Stimulated activated CD4-positive, alpha-beta T cell treated with anti-CD3 and anti-CD28 coated beads, Interleukin-1b, Interleukin-23, amount 100 ng/mL, for 48 hours (primary cell): ENCODE measurements at regions not wholly inside any gene's neighbourhood (a gene's known extent, or its start where the extent isn't known, plus 50 kb on each side); places are given as distances from the start of the nearest gene placed in this dataset.

Experiments used
- DNase-seq: peaks from one replicate; pipeline ENCODE4 v3.0.0-alpha.2; 2020

- no peak for DNase-seq
Measured at GRCh38 chr9:81480828-81481604, 208.3 kb downstream of the TLE1 start.

DNA sequence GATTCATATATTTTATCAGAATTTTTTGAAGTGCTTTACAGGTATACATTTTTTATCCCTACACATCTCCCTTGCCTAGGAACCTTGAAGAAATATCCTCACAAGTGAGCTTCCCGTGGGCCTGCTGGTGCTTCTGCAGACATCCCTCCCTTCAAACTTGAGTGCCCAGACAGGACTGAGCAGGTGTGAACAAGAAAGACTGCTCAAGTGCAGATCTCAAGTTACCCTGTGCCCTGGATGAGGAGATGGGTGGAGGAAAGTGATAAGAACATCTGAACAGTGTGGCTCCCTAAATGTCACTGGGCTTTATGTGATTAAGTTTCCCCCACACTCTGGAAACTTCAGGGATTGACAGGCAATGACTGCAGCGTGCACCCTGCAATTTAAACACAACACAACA is 209.8 kb downstream of the TLE1 start:
- DNase-seq: no peak

DNA sequence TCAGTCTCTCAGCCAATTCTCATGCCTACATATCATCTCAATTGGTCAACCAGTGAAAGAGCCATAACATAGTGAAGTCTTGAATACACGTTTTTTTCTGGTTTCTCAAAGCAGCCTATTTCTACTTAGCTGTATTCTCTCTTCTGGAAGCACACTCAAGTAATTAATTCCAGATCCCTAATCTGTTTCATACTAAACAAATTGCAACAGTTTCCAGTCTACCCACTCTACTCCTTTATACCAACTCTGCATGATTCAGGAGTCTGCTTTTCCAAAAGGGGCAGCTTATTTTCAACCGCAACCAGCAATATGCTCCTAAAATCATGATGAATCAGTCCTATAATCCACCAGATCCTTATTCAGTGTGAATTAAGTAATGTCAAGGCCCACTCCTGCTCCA is 211.7 kb downstream of the TLE1 start:
- no peak for DNase-seq

DNA sequence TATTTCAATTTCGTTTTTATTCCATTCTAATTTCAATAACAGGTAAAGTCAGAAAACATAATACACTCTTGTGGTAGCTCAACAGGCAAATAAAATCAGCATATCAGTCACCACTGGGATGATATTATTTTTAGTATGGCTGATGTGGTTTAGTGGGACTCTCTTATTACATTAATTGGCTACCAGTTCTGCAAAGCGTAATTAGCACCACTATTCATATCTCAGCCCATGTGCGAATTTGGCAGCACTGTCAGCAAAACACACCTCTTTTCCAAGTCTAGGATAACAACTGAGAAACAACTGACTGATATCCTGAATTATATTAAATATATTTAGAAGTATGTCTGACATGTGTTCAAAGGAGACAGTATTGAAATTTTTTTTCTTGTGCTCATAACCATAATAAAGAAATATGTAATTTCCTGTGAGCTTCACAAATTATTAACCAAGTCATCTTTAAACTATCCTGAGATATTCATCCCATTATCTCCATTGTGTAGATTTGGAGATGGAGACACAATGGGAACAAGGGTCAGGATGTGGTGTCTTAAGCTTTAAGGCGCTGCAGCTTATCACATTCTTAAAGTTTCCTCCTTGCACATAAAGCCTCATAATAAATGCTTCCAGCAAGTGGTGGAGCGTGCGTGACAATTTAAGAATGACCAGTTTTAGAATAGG is 212.4 kb downstream of the TLE1 start:
- no peak for DNase-seq

DNA sequence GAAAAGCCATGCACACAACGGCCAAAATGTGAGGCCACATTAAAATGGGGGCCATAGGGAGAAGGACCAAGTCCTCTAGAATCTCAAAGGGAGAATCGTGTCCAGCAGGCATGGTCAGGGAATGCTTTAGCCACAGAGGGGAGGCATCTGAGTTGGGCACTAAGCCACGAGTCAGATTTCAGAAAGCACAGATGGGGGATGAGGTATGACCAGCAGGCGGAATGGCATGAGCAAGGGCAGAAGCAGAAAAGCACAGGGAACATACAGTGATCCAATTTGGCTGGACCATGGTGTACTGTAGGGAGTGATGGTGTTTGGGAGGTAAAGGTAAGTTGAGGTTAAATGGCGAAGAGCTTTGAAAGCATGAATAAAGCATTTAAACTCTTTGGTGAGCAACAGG is 214.6 kb downstream of the TLE1 start:
- no peak for DNase-seq

DNA sequence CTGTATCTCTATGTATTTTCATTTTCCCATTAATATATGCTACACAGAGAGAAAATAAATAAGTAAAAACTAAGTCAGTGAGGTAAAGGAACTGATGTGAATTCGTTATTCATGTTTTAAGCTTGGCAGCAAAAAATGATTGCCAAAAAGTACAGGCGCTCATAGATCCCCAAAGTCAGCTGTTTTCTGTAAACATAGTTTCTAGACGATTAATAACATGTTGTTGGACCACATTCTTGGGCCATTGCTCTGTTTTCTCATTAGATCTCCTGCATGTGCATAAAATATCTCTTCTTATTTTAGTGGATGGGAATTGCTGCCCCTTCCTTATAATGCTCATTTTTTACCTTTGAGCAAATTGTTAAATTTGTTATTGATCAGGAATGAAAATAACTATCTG is 215.2 kb downstream of the TLE1 start:
- DNase-seq: no peak

DNA sequence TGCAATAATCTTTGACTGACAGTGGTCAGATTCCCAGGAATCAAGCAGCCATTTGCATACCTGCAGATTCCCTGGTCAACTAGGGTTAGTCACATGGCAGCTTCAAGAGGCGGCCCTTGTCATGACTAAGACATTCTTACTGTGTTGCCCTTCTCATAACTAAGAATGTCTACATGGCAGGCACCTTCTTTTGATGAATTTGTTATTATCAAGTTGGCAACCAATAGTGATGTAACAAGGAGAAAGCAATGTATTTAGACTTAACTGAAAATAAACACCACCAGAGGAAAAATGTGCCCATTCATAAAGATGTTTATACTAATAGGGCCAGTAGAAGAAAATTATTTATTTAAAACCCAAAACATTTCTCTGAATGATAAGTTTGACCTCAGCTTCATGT is 215.6 kb downstream of the TLE1 start:
- no peak for DNase-seq

DNA sequence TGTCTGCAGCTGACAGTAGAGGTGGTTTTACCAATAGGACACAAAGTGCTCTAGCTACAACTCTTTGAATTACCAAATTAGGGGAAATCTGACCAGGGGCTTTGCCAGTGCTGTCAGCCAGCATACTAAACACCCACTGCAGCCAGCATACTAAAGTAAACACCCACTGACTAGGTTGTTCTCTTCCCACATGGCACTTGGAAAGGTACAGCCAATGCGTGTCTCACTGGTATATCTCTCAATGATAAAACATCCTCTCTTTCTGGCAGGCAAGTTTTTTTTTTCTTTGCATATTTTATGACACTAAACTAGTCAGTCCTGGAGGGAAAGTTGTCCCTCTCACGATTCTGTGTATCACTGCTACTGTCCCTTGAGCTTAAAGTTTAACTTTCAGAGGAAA is 216.1 kb downstream of the TLE1 start:
- no peak for DNase-seq

DNA sequence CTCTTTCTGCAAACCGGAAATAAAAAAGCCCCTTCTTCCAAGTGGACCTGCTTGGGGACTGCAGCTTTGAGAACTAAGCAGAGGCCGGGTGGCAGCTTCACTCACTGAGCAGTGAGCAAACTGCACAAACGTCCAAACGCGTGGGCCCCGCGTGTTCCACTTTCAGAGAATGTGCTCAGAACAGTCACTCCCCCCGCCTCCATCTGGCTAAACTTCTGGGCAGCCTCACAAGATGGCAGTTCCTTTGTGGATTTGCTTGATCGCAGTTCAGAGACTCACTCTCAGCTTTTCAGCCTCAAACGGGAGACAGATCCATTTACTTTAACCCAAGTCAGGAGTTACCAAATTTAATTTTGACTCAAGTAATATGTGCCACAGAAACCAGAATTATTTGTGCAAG is 216.6 kb downstream of the TLE1 start:
- no peak for DNase-seq

DNA sequence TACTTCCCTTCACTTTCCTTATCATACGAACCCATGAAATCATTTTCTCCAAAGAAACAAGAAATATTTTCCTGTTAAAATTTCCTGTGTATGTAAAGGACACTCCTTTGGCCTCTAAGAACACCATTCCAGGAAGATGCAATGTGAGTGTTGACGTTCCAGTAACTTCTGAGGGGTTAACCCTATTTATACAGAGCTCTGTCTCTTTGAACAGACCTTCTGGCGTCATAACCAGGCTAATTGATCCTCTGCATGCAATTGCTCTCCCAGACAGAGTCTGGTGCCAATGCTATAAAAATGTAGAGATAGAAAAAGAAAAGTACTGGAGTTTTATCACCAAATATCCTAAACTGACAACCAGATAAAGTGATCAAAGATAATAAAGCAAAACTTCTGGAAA is 218.5 kb downstream of the TLE1 start:
- no peak for DNase-seq

DNA sequence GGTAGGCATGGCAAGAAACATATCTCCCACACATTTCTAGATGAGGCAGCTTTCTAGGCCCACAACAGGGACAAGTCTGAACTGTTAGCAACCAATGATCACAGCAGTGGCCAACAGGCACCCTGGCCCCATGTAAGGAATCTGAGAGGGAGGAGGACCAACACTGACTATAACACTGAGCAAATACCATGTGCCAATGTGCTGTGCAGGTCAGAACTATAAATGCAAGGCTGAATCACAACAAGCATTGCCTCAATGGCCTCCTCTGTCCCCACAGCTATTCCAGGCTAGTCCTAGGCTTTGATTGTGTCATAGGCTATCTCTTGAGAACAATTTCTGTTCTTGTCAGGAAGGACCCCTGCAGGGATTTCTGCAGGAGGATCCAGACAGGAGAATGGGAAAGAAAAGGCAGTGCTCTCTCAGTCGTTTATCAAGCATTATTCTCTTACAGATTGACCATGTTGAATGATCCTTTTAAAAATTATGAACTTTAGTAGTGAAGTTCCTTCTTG is 221.2 kb downstream of the TLE1 start:
- no peak for DNase-seq

GRCh38 chr9:81466981-81467380 is 222.4 kb downstream of the TLE1 start:
- DNase-seq: no peak

DNA sequence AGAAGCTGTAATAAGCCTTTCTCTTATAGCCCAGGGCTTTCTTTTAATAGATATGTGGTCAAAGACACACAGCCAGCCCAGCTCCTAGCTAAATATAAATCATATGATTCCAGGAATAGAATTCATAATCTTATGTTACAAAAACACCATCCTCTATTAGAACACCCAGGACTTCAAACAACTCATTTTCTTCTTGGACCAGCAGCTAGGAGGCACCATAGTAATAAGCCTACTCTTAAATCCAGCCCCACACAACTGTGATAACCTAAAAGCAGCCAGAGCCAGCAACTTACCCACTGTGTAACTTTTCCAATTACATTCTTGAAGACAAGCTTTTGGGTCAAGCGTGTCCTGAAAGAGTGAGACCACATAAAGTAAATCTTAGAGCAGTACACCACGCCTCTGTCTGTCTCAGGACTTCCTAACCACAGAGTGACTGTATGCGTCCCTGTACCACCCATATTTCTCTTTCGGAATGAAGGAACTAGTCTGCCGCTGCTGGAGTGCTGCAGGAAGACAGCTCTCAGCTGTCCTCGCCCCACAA is 223.8 kb downstream of the TLE1 start:
- no peak for DNase-seq

DNA sequence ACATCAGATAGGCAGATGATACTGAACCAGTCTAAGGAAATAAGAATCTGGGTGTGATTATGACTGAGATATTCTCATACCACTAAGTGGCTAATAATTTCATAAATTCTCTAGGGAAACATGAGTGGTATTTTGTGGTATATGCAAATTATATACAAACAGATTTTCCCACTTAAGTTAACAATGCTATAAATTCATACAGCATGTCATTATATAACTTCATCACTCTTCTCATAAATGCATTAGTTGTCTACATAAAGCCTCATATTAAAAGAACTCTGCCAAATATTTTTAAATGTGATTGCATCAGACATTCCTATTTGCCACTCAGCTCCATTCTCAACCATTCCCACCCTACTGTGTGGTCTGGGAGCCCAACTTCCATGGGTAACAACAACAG is 226.5 kb downstream of the TLE1 start:
- DNase-seq: no peak

DNA sequence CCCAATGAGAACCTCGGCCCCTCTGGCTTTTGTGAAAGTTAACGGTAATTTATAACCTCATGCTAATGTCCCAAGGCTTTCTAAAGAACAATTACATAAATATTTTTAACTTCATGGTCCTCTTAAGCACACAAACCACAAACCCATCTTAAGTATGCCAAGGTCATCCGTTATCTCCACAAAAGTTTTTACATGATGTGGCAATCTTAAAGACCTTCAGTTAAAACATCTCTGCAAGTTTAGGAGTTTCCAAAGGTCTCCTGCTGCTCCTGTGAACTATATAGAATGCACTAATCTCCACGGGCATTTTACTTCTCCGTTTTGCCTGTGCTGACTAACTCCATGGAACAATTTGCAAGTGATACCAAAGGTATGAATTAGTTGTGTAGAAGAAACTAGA is 228.2 kb downstream of the TLE1 start:
- no peak for DNase-seq

DNA sequence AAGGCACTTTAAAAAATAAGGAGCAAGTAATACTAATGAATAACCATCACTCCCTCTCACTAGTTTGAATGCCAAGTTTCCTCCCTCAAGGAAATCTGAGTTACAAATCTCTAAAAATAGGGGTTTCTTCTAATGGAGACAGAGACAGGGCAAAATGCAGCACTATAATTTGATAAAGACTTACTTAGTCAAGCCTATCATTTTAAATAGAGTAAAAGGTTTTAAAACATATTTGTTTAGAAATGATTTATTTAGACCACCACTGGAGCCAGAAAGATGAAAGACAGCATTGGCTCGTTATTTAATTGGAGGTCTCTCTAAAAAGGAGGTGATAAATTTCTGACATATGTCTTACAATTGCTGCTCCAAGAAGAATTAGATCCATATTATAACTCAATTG is 228.7 kb downstream of the TLE1 start:
- no peak for DNase-seq

DNA sequence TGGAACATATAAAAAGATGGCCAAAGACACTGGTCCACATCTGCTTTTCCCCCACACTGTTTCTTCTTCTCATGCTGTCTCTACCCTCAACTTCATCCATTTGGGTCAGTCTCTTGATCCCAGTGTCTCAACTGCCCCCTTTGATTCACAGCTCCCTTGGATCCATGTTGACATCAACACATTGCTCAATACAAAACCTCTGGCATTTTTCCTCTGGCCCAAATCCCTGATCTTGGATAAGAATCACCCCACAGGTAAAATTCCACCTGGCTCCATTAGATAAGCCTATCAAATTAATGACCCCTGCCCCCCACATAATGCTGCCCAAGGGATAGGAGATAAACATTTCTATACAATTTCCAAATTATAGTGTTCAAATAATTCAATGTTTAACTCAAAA is 229.8 kb downstream of the TLE1 start:
- no peak for DNase-seq

DNA sequence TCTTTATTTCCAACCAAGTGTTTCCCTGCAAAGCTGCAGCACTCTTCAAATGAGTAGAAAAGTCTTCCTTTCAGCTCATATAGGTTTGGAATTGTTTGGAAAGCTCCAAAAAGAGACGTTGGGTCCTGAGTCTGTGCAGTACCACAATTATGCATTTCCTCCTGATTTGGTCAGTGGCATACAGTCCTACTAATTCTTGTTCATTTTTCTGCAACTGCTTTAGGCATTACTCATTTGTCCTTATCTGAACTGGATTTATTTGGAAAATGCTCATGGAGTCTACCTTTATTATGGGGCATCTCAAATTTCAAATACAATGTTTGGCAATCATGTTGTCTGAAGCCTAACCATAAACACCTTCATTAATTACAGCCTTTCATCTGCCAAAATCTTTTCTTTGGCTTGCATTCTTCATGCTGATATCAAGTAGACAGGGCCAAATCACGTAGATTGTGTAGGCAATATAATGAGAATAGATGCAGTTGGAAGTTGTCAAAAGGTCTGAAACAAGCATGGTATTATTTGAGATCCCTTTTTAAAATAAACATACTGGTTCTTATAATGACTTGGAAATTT is 232.8 kb downstream of the TLE1 start:
- DNase-seq: no peak

DNA sequence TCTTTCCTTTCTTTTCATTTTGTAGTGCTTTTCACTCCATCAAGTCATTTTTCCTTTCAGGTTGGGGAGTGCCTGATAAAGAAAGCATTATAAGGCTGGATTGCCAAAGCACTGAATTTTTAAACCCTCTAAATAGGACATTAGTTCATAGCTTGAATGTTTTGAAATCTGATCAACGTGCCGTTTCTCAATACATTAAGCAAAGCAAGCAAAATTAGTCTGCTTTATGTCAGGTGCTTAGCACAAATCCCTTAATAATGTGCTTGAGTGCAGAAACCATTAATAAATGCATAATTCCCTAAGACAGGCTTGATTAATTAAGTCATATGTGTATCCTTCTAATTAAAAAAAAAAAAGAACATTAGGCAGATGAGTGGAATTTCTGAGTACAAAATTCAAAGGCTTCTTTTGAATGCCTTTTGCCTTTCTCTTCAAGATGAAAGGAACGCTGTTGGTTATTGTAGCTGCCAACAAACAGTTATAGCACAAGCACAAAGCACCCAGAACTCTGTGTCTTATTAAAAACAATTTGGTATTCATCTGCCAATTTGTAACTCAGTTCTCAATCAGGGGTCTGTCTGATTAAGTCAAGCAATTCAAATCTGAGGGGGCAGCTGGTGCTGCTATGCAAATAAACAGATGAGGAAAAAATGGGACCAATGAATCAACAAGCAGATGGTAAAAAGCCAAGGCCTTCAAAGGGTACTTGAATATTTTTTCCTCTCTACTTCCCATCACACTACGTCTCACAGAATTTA is 233.7 kb downstream of the TLE1 start:
- no peak for DNase-seq

DNA sequence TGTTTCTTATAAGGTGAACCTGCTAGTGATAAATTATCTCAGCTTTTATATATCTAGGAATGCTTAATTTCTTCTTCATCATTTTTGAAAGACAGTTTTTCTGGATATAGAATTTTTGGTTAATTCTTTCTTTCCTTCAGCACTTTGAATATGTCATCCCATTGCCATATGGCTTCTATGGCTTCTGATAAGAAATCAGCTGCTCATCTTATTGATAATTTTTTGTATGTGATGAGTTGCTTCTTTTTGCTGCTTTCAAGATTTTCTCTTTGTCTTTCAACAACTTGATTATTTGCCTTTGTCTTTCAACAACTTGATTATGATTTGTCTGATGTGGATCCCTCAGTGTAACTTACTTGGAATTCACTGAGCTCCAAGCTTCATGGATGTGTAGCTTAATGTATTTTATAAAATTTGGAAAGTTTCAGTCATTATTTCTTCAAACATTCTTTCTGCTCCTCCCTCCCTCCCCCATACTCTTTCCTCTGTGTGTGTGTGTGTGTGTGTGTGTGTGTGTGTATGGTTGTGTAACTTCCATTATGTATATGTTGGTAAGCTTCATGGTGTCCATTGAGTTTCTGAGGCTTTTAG is 243.9 kb downstream of the TLE1 start:
- no peak for DNase-seq

DNA sequence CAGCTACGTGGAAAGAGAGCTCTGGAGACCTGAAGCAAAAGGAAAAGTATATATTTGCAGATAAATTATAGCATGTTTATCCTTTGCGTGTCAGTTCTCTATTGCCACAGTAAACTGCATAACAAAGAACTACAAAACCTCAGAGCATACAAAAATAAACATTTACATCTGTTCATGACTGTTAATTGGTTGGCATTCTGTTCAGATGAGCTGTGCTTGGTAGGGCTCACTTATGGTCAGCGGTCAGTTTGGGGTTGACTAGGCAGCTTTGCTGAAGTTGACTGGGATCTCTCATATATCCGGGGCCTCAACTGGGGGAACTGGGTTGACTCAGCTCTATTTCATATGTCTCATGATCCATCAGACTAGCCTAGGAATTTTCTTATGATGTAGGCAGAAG is 257.7 kb downstream of the TLE1 start:
- no peak for DNase-seq

GRCh38 chr9:81430727-81431126 is 258.6 kb downstream of the TLE1 start:
- no peak for DNase-seq

DNA sequence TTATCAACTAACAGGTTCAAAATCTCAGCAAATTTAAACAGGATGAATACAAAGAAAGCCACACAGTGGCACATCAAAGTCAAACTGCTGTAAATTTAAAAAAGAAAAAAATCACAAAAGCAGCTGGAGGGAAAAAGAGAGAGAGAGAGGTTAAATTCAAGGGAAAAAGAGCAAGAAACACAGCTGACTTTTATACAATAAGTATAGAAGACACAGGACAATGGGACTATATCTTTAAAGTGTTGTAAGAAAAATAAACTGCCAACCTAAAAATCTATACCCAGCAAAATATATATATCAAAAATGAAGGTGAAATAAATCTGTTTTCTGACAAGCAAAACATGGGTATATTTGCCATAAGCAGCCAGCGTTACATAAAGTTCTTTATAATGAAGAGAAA is 261.5 kb downstream of the TLE1 start:
- no peak for DNase-seq
